H9 (cell line): ENCODE measurements at regions not wholly inside any gene's neighbourhood (a gene's known extent, or its start where the extent isn't known, plus 50 kb on each side); places are given as distances from the start of the nearest gene placed in this dataset.
"Not testable (repeated sequence)": the region's sequence is repeated elsewhere in the genome, so short reads cannot be mapped to it uniquely, and the experiment has no call there.

Experiments
- DNase-seq: peaks from one replicate; pipeline ENCODE4 v3.0.0-alpha.2; 2017
- H2AFZ ChIP-seq: one replicate; pipeline ENCODE4 v1.6.1; 2013; ENCODE audit warnings: mild to moderate bottlenecking, low read length, control low read depth, moderate library complexity
- H2AK5ac ChIP-seq: 2 replicates; pipeline ENCODE4 v1.6.1; 2013; ENCODE audit warnings: low read length, control low read depth, mixed read lengths; ENCODE audit not compliant: insufficient read length
- H2BK120ac ChIP-seq: one replicate; pipeline ENCODE4 v1.6.1; 2013; ENCODE audit warnings: low read depth, mild to moderate bottlenecking, low read length, control low read depth, inconsistent platforms; ENCODE audit not compliant: poor library complexity, severe bottlenecking
- H2BK12ac ChIP-seq: 2 replicates; pipeline ENCODE4 v1.6.1; 2013; ENCODE audit warnings: low read length, control low read depth, mixed read lengths, low read depth; ENCODE audit not compliant: insufficient read length
- H2BK15ac ChIP-seq: 2 replicates; pipeline ENCODE4 v1.6.1; 2013; ENCODE audit warnings: low read depth, low read length, control low read depth
- H2BK20ac ChIP-seq: one replicate; pipeline ENCODE4 v1.6.1; 2013; ENCODE audit warnings: low read depth, mild to moderate bottlenecking, low read length, control low read depth, inconsistent platforms; ENCODE audit not compliant: poor library complexity, severe bottlenecking
- H2BK5ac ChIP-seq: 2 replicates; pipeline ENCODE4 v1.6.1; 2013; ENCODE audit warnings: low read length, control low read depth, mixed read lengths; ENCODE audit not compliant: insufficient read length
- H3K14ac ChIP-seq: 2 replicates; pipeline ENCODE4 v1.6.1; 2013; ENCODE audit warnings: low read length, control low read depth; ENCODE audit not compliant: insufficient read depth
- H3K18ac ChIP-seq: 2 replicates; pipeline ENCODE4 v1.6.1; 2013; ENCODE audit warnings: low read depth, mild to moderate bottlenecking, mixed read lengths, low read length, control low read depth; ENCODE audit not compliant: insufficient read length
- H3K23ac ChIP-seq: 2 replicates; pipeline ENCODE4 v1.6.1; 2013; ENCODE audit warnings: low read length, control low read depth, mixed read lengths, low read depth; ENCODE audit not compliant: insufficient read length
- H3K23me2 ChIP-seq: 2 replicates; pipeline ENCODE4 v1.6.1; 2013; ENCODE audit warnings: low read depth, mild to moderate bottlenecking, mixed read lengths, low read length, control low read depth; ENCODE audit not compliant: insufficient read length, poor library complexity, severe bottlenecking
- H3K27ac ChIP-seq: 2 replicates; pipeline ENCODE4 v1.5.1; 2013; ENCODE audit warnings: low read length, control low read depth, mixed read lengths, low read depth; ENCODE audit not compliant: insufficient read length
- H3K27me3 ChIP-seq: 2 replicates; pipeline ENCODE4 v1.6.1; 2013; ENCODE audit warnings: low read length, control low read depth, inconsistent platforms; ENCODE audit not compliant: insufficient read depth
- H3K4ac ChIP-seq: 2 replicates; pipeline ENCODE4 v1.6.1; 2013; ENCODE audit warnings: low read depth, mild to moderate bottlenecking, control low read depth, inconsistent platforms, low read length, moderate library complexity
- H3K4me1 ChIP-seq: 2 replicates; pipeline ENCODE4 v1.6.1; 2013; ENCODE audit warnings: low read length, control low read depth, inconsistent platforms; ENCODE audit not compliant: insufficient read depth
- H3K4me2 ChIP-seq: 2 replicates; pipeline ENCODE4 v1.6.1; 2013; ENCODE audit warnings: low read length, control low read depth, mixed read lengths; ENCODE audit not compliant: insufficient read length, insufficient read depth
- H3K56ac ChIP-seq: 2 replicates; pipeline ENCODE4 v1.6.1; 2013; ENCODE audit warnings: low read depth, mild to moderate bottlenecking, mixed read lengths, low read length, control low read depth; ENCODE audit not compliant: insufficient read length
- H3K79me1 ChIP-seq: 2 replicates; pipeline ENCODE4 v1.6.1; 2013; ENCODE audit warnings: low read depth, mild to moderate bottlenecking, moderate library complexity, low read length, control low read depth, inconsistent platforms; ENCODE audit not compliant: insufficient read depth, poor library complexity, severe bottlenecking
- H3K79me2 ChIP-seq: 2 replicates; pipeline ENCODE4 v1.6.1; 2013; ENCODE audit warnings: low read length, control low read depth, inconsistent platforms; ENCODE audit not compliant: insufficient read depth
- H3K9ac ChIP-seq: 2 replicates; pipeline ENCODE4 v1.6.1; 2013; ENCODE audit warnings: low read length, control low read depth, mixed read lengths; ENCODE audit not compliant: insufficient read length; ENCODE audit errors: extremely low read depth
- H3K9me3 ChIP-seq: one replicate; pipeline ENCODE4 v1.6.1; 2013; ENCODE audit warnings: low read depth, low read length, inconsistent platforms; ENCODE audit not compliant: control insufficient read depth
- H3T11ph ChIP-seq: one replicate; pipeline ENCODE4 v1.6.1; 2013; ENCODE audit warnings: mild to moderate bottlenecking, low read length, control low read depth, inconsistent platforms
- H4K20me1 ChIP-seq: one replicate; pipeline ENCODE4 v1.6.1; 2013; ENCODE audit not compliant: control insufficient read depth, insufficient read length, insufficient read depth
- H4K5ac ChIP-seq: 2 replicates; pipeline ENCODE4 v1.6.1; 2013; ENCODE audit warnings: low read depth, mild to moderate bottlenecking, mixed read lengths, low read length, control low read depth; ENCODE audit not compliant: insufficient read length
- H4K8ac ChIP-seq: replicated peaks from 2 replicates; pipeline ENCODE4 v1.6.1; 2013; ENCODE audit warnings: low read length, control low read depth, mixed read lengths, low read depth; ENCODE audit not compliant: insufficient read length
- H4K91ac ChIP-seq: 2 replicates; pipeline ENCODE4 v1.6.1; 2013; ENCODE audit warnings: low read depth, mild to moderate bottlenecking, moderate library complexity, mixed read lengths, low read length, control low read depth; ENCODE audit not compliant: insufficient read length
- H3K27ac Mint-ChIP-seq, 3 experiments: 2 replicates in 2 of 3; 3 replicates in 1 of 3; pipeline ENCODE4 v1.8.0; 2020 to 2021; ENCODE audit warnings: mixed read lengths in 3 of 3, mild to moderate bottlenecking in 1 of 3, moderate library complexity in 1 of 3
- H3K27me3 Mint-ChIP-seq: 2 replicates; pipeline ENCODE4 v1.8.0; 2021; ENCODE audit warnings: low read depth, mild to moderate bottlenecking, moderate library complexity, mixed read lengths
- H3K36me3 Mint-ChIP-seq, 3 experiments: 2 replicates in 2 of 3; 3 replicates in 1 of 3; pipeline ENCODE4 v1.8.0; 2020 to 2021; ENCODE audit warnings: low read depth in 3 of 3, mixed read lengths in 3 of 3; ENCODE audit not compliant: insufficient read depth in 1 of 3
- H3K4me1 Mint-ChIP-seq, 2 experiments: 2 replicates each; pipeline ENCODE4 v1.8.0; 2020; ENCODE audit warnings: mixed read lengths in 2 of 2
- H3K4me3 Mint-ChIP-seq, 2 experiments: 2 replicates in 1 of 2; 3 replicates in 1 of 2; pipeline ENCODE4 v1.8.0; 2020 to 2021; ENCODE audit warnings: mild to moderate bottlenecking in 2 of 2, mixed read lengths in 2 of 2, moderate library complexity in 1 of 2
- H3K9me3 Mint-ChIP-seq, 2 experiments: 2 replicates in 1 of 2; 3 replicates in 1 of 2; pipeline ENCODE4 v1.8.0; 2020; ENCODE audit warnings: mild to moderate bottlenecking in 2 of 2, mixed read lengths in 2 of 2, moderate library complexity in 1 of 2
- CTCF ChIP-seq: fragments of 200-600 bp; sonication (generic); conservative IDR thresholded peaks from 3 replicates; pipeline ENCODE4 v1.8.0; 2021; ENCODE audit warnings: antibody characterized with exemption, mild to moderate bottlenecking
- WGBS: extraction: QIAGEN DNeasy Blood & Tissue Kit; methylation state at CpG from one replicate; pipeline ENCODE4 v1.1.7; 2013; ENCODE audit warnings: missing lambda C conversion rate, low lambda C conversion rate, mixed read lengths; ENCODE audit not compliant: insufficient read length; ENCODE audit errors: extremely low coverage; 5-methylcytosine and 5-hydroxymethylcytosine counted together

- Histone ChIP-seq H2BK5ac (no peak overlapping the region), H4K20me1 (no peaks in the 10 kb centered on the region), H3K4ac (no peak overlapping the region), H3K14ac (no peak overlapping the region), H3K79me1 (no peaks in the 10 kb centered on the region), H3K18ac (no peak overlapping the region), H3K23me2 (no peaks in the 10 kb centered on the region), H3K9me3 (no peaks in the 10 kb centered on the region), H3T11ph (no peak overlapping the region), H4K5ac (no peak overlapping the region), H4K91ac (no peak overlapping the region), H3K56ac (no peak overlapping the region), H2BK12ac (no peak overlapping the region), H2BK20ac (no peak overlapping the region), H2AFZ (no peak overlapping the region), H4K8ac (no peak overlapping the region), H3K4me1 (no peaks in the 10 kb centered on the region), H3K27me3 (no peaks in the 10 kb centered on the region), H3K79me2 (no peaks in the 10 kb centered on the region), H2BK15ac (no peak overlapping the region), H3K27ac (no peak overlapping the region), H2AK5ac (no peak overlapping the region), H2BK120ac (no peak overlapping the region), H3K23ac (no peak overlapping the region), H3K9ac (no peak overlapping the region), H3K4me2 (no peak overlapping the region)
- no peak for TF ChIP-seq CTCF
- Mint-ChIP-seq H3K4me1 (no peaks in the 10 kb centered on the region), H3K4me3 (no peak overlapping the region), H3K27me3 (no peaks in the 10 kb centered on the region), H3K36me3 (no peaks in the 10 kb centered on the region), H3K9me3 (no peaks in the 10 kb centered on the region), H3K27ac (no peak overlapping the region)
- no peak for DNase-seq
- no CpG with 5 or more reads among the region's 4 CpGs for WGBS
These were observed 765.2 kb downstream of the SLITRK1 start for GRCh38 chr13:83117046-83117445.

- not testable (repeated sequence) for H4K91ac ChIP-seq, H3K4me1 Mint-ChIP-seq, H3K14ac ChIP-seq, H3K23me2 ChIP-seq, H3K27me3 Mint-ChIP-seq, H3K9ac ChIP-seq, H4K20me1 ChIP-seq, H4K5ac ChIP-seq, H2AK5ac ChIP-seq, H3T11ph ChIP-seq, H2BK15ac ChIP-seq, H3K27ac ChIP-seq, H4K8ac ChIP-seq, H3K23ac ChIP-seq, H3K4ac ChIP-seq, H3K79me1 ChIP-seq, H3K79me2 ChIP-seq, H2BK12ac ChIP-seq, H3K56ac ChIP-seq, H2BK20ac ChIP-seq, H2BK120ac ChIP-seq, H3K4me2 ChIP-seq, H3K9me3 ChIP-seq, H3K4me1 ChIP-seq, H3K36me3 Mint-ChIP-seq, DNase-seq, H3K18ac ChIP-seq, H3K27me3 ChIP-seq, H2AFZ ChIP-seq, H2BK5ac ChIP-seq, H3K9me3 Mint-ChIP-seq
- Mint-ChIP-seq H3K4me3 (peak overlapping the region in 1 of 2 experiments; percentile 35; a peak in 2 of 5 replicates), H3K27ac (peak overlapping the region in 1 of 3 experiments; percentile 13; a peak in 1 of 7 replicates)
- WGBS = no CpG with 5 or more reads among the region's 5 CpGs
These were observed 780.6 kb downstream of the SLITRK1 start for GRCh38 chr13:83101574-83102247.
